ENCODE measurements at regions not wholly inside any gene's neighbourhood (a gene's known extent, or its start where the extent isn't known, plus 50 kb on each side); places are given as distances from the start of the nearest gene placed in this dataset.

- TF ChIP-seq SP1 (IDR thresholded peaks at IDR 0.05; ENCODE audit: low read depth) = no peak
- TF ChIP-seq EZH2phosphoT487 (IDR thresholded peaks at IDR 0.05; ENCODE audit: borderline replicate concordance) = no peak
- no peak for TF ChIP-seq CBX3 (IDR thresholded peaks at IDR 0.05; ENCODE audit: low read depth)
- no peak for TF ChIP-seq ZFX (IDR thresholded peaks at IDR 0.05)
- TF ChIP-seq TCF7L2 (IDR thresholded peaks at IDR 0.05; ENCODE audit: borderline replicate concordance, extremely low read depth, insufficient read depth, insufficient read length) = no peak
- TF ChIP-seq RAD21 (IDR thresholded peaks at IDR 0.05; ENCODE audit: low read depth) = no peak
- no peak for TF ChIP-seq FOSL1 (IDR thresholded peaks at IDR 0.05; ENCODE audit: low read depth)
- no peak for TF ChIP-seq POLR2AphosphoS5 (IDR thresholded peaks at IDR 0.05; ENCODE audit: low read depth, low read length)
- no peak for TF ChIP-seq YY1 (IDR thresholded peaks at IDR 0.05; ENCODE audit: extremely low read depth, insufficient replicate concordance, low read depth, low read length)
- TF ChIP-seq ELF1 (IDR thresholded peaks at IDR 0.05; ENCODE audit: borderline replicate concordance, low read depth) = no peak
- no peak for TF ChIP-seq SIN3A (IDR thresholded peaks at IDR 0.05; ENCODE audit: low read depth)
- TF ChIP-seq REST (IDR thresholded peaks at IDR 0.05; ENCODE audit: low read depth) = no peak
- TF ChIP-seq EGR1 (IDR thresholded peaks at IDR 0.05; ENCODE audit: low read depth) = no peak
- no peak for TF ChIP-seq MAX (IDR thresholded peaks at IDR 0.05)
- TF ChIP-seq ZNF274 (IDR thresholded peaks at IDR 0.05; ENCODE audit: low read depth, low read length) = no peak
- TF ChIP-seq CTCF (IDR thresholded peaks at IDR 0.05 in 2 of 3, conservative IDR thresholded peaks at IDR 0.05 in 1 of 3; ENCODE audit: borderline replicate concordance in 1 of 3, insufficient read depth in 1 of 3, low read depth in 2 of 3, low read length in 2 of 3) = no peak
- TF ChIP-seq EZH2 (IDR thresholded peaks at IDR 0.05) = no peak
- H3K79me2 ChIP-seq (ENCODE audit: insufficient read depth, low read length) = no peaks in the 10 kb centered on the region
- RAD21 ChIA-PET (ENCODE audit: low non-redundant PET in 1 of 2, low total read pairs in 2 of 2, uncharacterized antibody in 2 of 2, unreplicated experiment in 2 of 2) = no interaction called here
- H3K36me3 ChIP-seq (ENCODE audit: control insufficient read depth in 1 of 2, insufficient read depth in 2 of 2, low read length in 2 of 2) = no peaks in the 10 kb centered on the region
- no peaks in the 10 kb centered on the region for H3K4me1 ChIP-seq (ENCODE audit: control insufficient read depth in 1 of 2, insufficient read depth in 2 of 2, low read length in 2 of 2)
- H3K9me3 ChIP-seq (ENCODE audit: control insufficient read depth in 1 of 2, insufficient read depth in 1 of 2, low read depth in 1 of 2, low read length in 2 of 2) = peaks cover 6 to 8% of the 10 kb centered on the region in 2 experiments; a peak in 2 of 4 replicates
- H3K27me3 ChIP-seq (ENCODE audit: insufficient read depth, low read length) = no peaks in the 10 kb centered on the region
- no peak for ATAC-seq
- H3K9me2 ChIP-seq (ENCODE audit: insufficient read depth) = no peaks in the 10 kb centered on the region
- H3K27ac ChIP-seq (ENCODE audit: low read depth, low read length) = no peak overlapping the region
- intact Hi-C loops (cut with micrococcal nuclease) = no loop called here
- no TSS peak for BruUV-seq (replicated peaks)
- H4K20me1 ChIP-seq (ENCODE audit: insufficient read depth) = no peaks in the 10 kb centered on the region
- H3K4me3 ChIP-seq (replicated peaks in 1 of 2; ENCODE audit: low read depth in 1 of 2, low read length in 2 of 2) = no peak overlapping the region
- H3K9ac ChIP-seq (ENCODE audit: low read length) = no peak overlapping the region
- no peak for DNase-seq (ENCODE audit: low read depth, low spot score)
- no peak overlapping the region for H3K4me2 ChIP-seq (ENCODE audit: low read length)
- CTCF ChIA-PET = no interaction called here
- POLR2A ChIA-PET = no interaction called here
- no peak overlapping the region for H2AFZ ChIP-seq (ENCODE audit: low read depth, low read length, poor library complexity, severe bottlenecking)
Measured at GRCh38 chr16:35177851-35178250, 1718.4 kb downstream of the TP53TG3F start.

Data from HCT116 (cell line).